ENCODE measurements at regions not wholly inside any gene's neighbourhood (a gene's known extent, or its start where the extent isn't known, plus 50 kb on each side); places are given as distances from the start of the nearest gene placed in this dataset.
"Not testable (repeated sequence)": the region's sequence is repeated elsewhere in the genome, so short reads cannot be mapped to it uniquely, and the experiment has no call there.

DNA sequence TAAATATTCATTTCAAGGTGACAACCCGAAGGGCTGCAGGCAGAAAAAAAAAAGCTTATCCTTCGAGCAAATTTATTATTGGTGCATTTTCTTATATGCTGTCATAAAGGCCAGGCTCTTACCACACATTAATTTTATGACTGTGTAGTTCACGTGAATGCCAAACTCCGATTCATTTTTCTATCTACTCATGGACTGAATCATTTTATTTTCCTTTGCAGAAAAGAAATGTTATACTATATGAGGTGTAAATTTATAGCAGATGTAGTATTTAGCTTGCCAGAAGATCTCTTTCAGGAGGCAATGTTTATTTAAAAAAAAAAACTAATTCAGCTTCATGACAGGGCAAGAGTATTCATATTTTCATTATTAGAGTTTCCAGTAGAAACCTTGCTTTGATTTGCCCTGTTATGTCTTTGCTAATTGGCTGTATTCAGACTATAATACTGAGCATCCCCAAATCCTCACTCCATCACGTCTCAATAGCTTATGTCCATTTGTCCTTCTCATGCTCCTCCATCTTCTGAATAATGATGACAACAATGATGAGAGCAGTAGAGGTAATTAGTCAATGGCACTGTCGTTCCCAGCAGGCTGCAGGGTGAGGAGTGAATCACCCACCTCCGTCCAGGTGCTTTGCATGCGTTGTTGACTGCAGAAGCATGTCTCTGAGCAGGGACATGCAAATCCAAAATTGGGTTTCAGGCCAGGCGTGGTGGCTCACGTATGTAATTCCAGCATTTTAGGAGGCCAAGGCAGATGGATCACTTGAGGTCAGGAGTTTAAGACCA, 101.1 kb upstream of the RAB12 start:
- no peaks in the 10 kb centered on the region for H3K36me3 Mint-ChIP-seq
- no peak for DNase-seq
- ATAC-seq (replicated peaks) = no peak
- peaks cover 0 to 2% of the 10 kb centered on the region in 2 donors for H3K9me3 Mint-ChIP-seq
- H3K27ac Mint-ChIP-seq = no peak overlapping the region
- peaks cover 5 to 10% of the 10 kb centered on the region in 2 donors for H3K27me3 Mint-ChIP-seq
- H3K4me1 Mint-ChIP-seq = no peaks in the 10 kb centered on the region
- H3K4me3 Mint-ChIP-seq = no peak overlapping the region

GRCh38 chr18:8513249-8513648, 96.0 kb upstream of the RAB12 start:
- ATAC-seq (replicated peaks) (no peak), DNase-seq (no peak)
- Mint-ChIP-seq H3K4me3 (no peak overlapping the region), H3K4me1 (no peaks in the 10 kb centered on the region), H3K9me3 (no peaks in the 10 kb centered on the region), H3K36me3 (no peaks in the 10 kb centered on the region), H3K27me3 (peaks cover 3 to 11% of the 10 kb centered on the region in 2 donors), H3K27ac (no peak overlapping the region)

DNA sequence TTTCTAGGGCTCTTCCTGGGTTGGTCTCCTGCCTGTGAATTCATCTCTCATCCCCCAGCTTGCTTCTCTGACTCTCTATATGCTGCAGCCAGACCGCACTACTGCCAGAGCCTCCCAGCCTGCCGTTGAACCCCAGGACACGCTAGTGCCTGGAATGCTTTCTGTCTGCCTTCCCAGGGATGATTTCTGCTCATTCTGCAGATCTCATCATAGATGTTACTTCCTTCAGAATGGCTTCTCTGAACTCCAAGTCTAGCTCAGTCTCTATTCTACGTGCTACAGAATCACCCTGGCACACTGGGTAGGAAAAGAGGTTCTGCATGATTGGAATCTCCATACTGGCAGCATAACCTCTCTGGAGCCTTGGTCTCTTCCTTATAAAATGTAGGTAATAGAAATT, 94.8 kb upstream of the RAB12 start:
- Mint-ChIP-seq H3K4me3 (no peak overlapping the region), H3K36me3 (no peaks in the 10 kb centered on the region), H3K4me1 (no peaks in the 10 kb centered on the region), H3K27me3 (peaks cover 0 to 11% of the 10 kb centered on the region in 2 donors), H3K27ac (no peak overlapping the region), H3K9me3 (no peaks in the 10 kb centered on the region)
- DNase-seq = no peak
- no peak for ATAC-seq (replicated peaks)

DNA sequence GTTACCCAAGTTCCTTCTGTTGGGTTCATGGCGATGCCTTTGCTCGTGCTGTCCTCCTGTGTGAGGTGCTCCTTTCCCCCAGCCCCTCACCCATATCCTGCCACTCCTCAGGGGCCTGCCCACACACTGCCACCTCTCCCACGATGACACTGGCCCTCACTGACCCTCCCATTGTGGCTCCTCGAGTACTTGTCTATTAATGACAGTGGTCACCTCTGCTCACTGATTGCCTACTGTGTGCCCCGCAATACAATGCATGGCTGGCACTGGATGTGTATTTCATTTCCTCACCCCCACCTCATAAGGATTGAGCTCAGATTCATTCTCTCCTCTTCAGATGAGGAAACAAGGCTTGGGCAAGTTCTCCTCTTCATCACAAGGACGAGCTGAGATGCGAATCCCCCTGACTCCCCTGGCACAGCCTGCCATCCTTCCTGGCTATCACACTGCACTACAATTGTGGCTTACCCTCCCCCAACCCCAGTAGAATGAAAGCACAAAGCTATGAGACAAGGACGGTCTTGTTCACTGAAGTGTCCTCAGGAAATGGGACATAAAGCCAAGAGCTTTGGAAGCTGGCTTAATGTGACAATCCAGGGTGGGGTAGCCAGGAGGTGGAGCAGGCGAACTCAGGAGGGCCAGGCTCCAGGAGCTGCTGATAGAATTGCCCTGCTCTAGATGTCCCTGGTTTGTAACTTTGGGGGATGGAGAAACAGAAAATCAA, 93.9 kb upstream of the RAB12 start:
- DNase-seq (no peak), ATAC-seq (replicated peaks) (no peak)
- H3K27me3 Mint-ChIP-seq = peaks cover 0 to 13% of the 10 kb centered on the region in 2 donors
- H3K36me3 Mint-ChIP-seq = no peaks in the 10 kb centered on the region
- H3K4me1 Mint-ChIP-seq = no peaks in the 10 kb centered on the region
- peaks cover under 1 to 1% of the 10 kb centered on the region in 2 donors for H3K9me3 Mint-ChIP-seq
- no peak overlapping the region for H3K27ac Mint-ChIP-seq
- H3K4me3 Mint-ChIP-seq = no peak overlapping the region

DNA sequence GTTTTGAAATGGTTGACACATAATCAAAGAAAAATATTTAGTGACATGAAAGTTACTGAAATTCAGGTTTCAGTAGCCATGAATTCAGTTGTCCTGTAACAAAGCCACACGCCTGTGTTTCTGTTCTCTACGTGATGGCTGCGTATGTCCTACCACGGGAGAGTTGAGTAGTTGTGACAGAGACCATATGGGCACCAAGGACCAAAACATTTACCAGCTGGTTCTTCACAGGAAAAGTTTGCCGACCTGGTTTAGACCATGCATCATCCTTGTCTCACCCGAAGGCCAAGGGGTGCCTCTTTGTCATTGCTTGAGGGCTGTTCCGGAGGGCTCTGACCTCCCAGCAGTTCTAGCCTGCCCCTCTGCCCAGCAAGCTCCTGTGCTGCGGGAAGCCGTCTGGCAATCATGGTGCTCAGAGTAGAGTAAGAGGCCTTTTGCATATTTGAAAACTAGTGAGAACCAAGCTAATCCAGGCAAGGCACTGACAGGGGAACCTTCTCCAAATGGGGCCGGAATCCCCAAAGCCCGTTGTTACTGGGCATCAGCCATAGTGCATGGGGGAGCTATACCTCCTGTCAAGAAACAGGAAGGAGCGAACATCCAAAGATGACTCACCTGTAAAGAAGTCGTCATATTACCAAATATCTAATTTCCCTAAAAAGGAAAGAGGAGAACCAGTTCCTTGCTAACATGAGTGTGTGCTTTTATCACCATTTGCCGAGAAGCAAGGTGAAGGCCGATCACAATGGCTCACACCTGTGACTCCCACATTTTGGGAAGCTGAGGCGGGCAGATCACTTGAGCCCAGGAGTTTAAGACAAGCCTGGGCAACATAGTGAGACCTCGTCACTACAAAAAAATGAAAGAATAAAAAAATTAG, 92.6 kb upstream of the RAB12 start:
- Mint-ChIP-seq H3K36me3 (no peaks in the 10 kb centered on the region), H3K4me3 (no peak overlapping the region), H3K27me3 (peaks cover 0 to 15% of the 10 kb centered on the region in 2 donors), H3K9me3 (peaks cover 4 to 11% of the 10 kb centered on the region in 2 donors), H3K27ac (no peak overlapping the region), H3K4me1 (no peaks in the 10 kb centered on the region)
- ATAC-seq (replicated peaks) (no peak), DNase-seq (no peak)

- ATAC-seq (replicated peaks) = no peak
- H3K27ac Mint-ChIP-seq = no peak overlapping the region
These were observed 92.0 kb upstream of the RAB12 start for GRCh38 chr18:8517276-8517675.

DNA sequence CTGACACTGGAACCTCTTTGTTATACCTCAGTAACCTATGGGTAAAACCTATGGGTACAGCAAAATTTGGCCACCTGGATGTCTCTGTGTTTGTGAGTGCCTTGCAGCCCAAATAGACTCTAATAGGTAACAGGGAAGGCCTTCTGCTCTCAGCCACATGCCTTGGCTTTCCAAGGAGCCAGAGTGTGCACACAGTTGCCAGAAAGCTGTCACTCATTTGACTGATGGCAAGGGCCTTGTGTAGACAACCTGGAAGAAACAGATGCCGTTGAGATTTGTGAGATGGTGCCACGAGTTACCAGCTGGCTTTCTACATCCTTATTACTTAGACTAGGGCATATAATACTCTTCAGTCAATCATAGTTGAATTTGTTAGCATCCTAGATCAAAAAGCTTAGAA, 90.1 kb upstream of the RAB12 start:
- no peaks in the 10 kb centered on the region for H3K4me1 Mint-ChIP-seq
- ATAC-seq (replicated peaks) (no peak), DNase-seq (no peak)
- no peak overlapping the region for H3K4me3 Mint-ChIP-seq
- H3K27me3 Mint-ChIP-seq = peaks cover 9 to 27% of the 10 kb centered on the region in 2 donors
- H3K36me3 Mint-ChIP-seq = no peaks in the 10 kb centered on the region
- no peak overlapping the region for H3K27ac Mint-ChIP-seq
- peaks cover 4 to 11% of the 10 kb centered on the region in 2 donors for H3K9me3 Mint-ChIP-seq

More at GRCh38 chr18:8517276-8517675, 92.0 kb upstream of the RAB12 start:
- Mint-ChIP-seq H3K4me3 (no peak overlapping the region), H3K27me3 (peaks cover 0 to 15% of the 10 kb centered on the region in 2 donors), H3K9me3 (peaks cover 4 to 11% of the 10 kb centered on the region in 2 donors), H3K4me1 (no peaks in the 10 kb centered on the region), H3K36me3 (no peaks in the 10 kb centered on the region)
- no peak for DNase-seq

- no peak overlapping the region for H3K4me3 Mint-ChIP-seq
- H3K9me3 Mint-ChIP-seq = peaks cover 4 to 11% of the 10 kb centered on the region in 2 donors
- ATAC-seq (replicated peaks) (no peak), DNase-seq (no peak)
- H3K27me3 Mint-ChIP-seq = peaks cover 19 to 26% of the 10 kb centered on the region in 2 donors
- H3K27ac Mint-ChIP-seq = no peak overlapping the region
- H3K4me1 Mint-ChIP-seq = no peaks in the 10 kb centered on the region
- no peaks in the 10 kb centered on the region for H3K36me3 Mint-ChIP-seq
These were observed 89.0 kb upstream of the RAB12 start for GRCh38 chr18:8520266-8520665.

GRCh38 chr18:8522756-8523155, 86.5 kb upstream of the RAB12 start:
- H3K27ac Mint-ChIP-seq = no peak overlapping the region

DNA sequence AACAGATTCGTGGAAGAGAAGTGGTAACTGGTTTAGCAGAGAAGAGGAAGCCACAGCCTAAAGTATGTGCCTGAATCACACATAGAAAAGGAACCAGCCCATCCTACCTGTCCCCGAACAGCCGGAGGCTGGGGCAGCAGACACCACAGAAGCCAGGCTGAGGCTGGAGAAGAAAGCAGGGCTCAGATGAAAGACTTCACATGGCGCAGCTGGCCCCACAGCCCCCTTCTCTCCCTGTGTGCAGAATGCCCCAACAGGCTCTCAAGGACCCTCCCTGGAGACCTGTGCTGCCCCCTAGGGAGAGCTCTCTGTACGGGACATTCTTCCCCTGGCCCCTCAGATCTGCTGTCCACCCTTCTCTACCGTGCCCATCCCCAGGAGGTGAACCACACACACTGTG, 83.5 kb upstream of the RAB12 start:
- Mint-ChIP-seq H3K27ac (no peak overlapping the region), H3K36me3 (peaks cover 0 to 1% of the 10 kb centered on the region in 2 donors), H3K4me1 (peaks cover 7 to 10% of the 10 kb centered on the region in 2 donors), H3K27me3 (peaks cover 30 to 32% of the 10 kb centered on the region in 2 donors), H3K9me3 (peaks cover 20 to 23% of the 10 kb centered on the region in 2 donors), H3K4me3 (no peak overlapping the region)
- no peak for DNase-seq
- ATAC-seq (replicated peaks) = peak; percentile 62 to 73

More at GRCh38 chr18:8522756-8523155, 86.5 kb upstream of the RAB12 start:
- H3K27me3 Mint-ChIP-seq = peaks cover 28 to 32% of the 10 kb centered on the region in 2 donors
- no peak for DNase-seq
- H3K4me1 Mint-ChIP-seq = peaks cover 7 to 10% of the 10 kb centered on the region in 2 donors
- no peak for ATAC-seq (replicated peaks)
- peaks cover 5 to 11% of the 10 kb centered on the region in 2 donors for H3K9me3 Mint-ChIP-seq
- H3K36me3 Mint-ChIP-seq = no peaks in the 10 kb centered on the region
- no peak overlapping the region for H3K4me3 Mint-ChIP-seq

DNA sequence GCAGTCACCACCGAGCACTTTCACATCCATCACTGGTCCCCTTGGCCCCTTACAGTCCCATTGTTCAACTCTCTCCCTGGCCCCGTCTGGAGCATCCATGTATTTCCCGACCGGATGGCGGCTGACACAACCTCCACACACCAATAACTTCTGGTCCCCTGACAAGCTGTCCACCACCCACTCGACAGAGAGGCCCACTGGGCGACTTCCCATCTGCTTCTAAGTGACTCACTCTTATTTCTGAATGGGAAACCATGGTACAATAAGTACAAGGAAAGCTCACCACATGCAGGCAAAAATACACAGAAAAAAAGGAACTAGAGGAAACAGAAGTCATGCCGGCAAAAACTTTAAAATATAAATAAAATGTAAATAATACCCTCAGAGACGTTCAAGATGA, 82.9 kb upstream of the RAB12 start:
- Mint-ChIP-seq H3K27me3 (peaks cover 30 to 36% of the 10 kb centered on the region in 2 donors), H3K4me3 (no peak overlapping the region), H3K27ac (no peak overlapping the region), H3K36me3 (peaks cover 4% of the 10 kb centered on the region in 2 donors), H3K4me1 (peaks cover 7 to 10% of the 10 kb centered on the region in 2 donors), H3K9me3 (peaks cover 23 to 24% of the 10 kb centered on the region in 2 donors)
- DNase-seq (no peak), ATAC-seq (replicated peaks) (no peak)

DNA sequence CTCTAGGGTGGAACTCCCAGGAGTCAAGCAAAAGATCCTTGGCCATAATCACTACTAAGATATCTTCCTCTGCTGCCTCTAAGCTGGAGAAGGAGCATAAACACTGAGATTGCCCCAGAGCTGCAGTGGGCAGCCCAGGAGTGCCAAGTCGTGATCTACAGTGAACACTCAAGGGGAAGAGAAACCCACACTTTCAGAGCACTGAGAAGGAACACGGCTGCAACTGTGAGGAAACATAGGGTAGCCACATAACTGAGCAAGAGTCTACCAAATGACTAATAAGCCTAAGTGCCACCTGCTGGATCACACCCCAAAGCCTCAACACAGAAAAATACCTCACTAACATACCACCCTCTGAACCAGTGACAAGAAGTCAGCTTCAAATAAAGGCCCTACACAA, 79.6 kb upstream of the RAB12 start:
- Mint-ChIP-seq H3K4me1 (peaks cover 7 to 10% of the 10 kb centered on the region in 2 donors), H3K27me3 (peaks cover 28 to 33% of the 10 kb centered on the region in 2 donors), H3K27ac (no peak overlapping the region), H3K9me3 (peaks cover 37 to 39% of the 10 kb centered on the region in 2 donors), H3K36me3 (peaks cover 10 to 11% of the 10 kb centered on the region in 2 donors), H3K4me3 (no peak overlapping the region)
- no peak for DNase-seq
- no peak for ATAC-seq (replicated peaks)

- H3K4me1 Mint-ChIP-seq; ATAC-seq (replicated peaks); H3K4me3 Mint-ChIP-seq; DNase-seq; H3K27ac Mint-ChIP-seq: not testable (repeated sequence)
- Mint-ChIP-seq H3K36me3 (peaks cover 10 to 11% of the 10 kb centered on the region in 2 donors), H3K27me3 (peaks cover 20% of the 10 kb centered on the region in 2 donors), H3K9me3 (peaks cover 37 to 39% of the 10 kb centered on the region in 2 donors)
These were observed 78.2 kb upstream of the RAB12 start for GRCh38 chr18:8531084-8531483.

DNA sequence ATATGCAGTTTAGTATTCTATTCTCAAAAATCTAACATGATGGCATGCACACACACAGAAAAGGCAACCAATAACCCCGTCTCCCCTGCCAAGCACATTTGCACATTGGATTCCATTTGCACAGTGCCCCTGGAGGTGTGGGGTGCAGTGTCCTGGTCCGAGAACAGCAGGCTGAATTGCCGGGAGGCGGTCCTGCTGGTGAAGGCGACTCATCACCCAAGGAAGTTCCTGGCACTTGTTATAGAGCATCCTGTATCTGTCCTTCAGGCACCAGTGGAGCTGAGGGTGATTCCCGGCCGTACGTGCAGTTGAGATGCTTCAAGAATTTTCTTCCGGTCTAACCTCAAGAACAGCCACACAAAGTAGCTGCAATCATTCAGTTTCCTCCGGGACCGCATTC, 73.0 kb upstream of the RAB12 start:
- no peak overlapping the region for H3K4me3 Mint-ChIP-seq
- no peak overlapping the region for H3K27ac Mint-ChIP-seq
- peaks cover 10 to 11% of the 10 kb centered on the region in 2 donors for H3K27me3 Mint-ChIP-seq
- no peak for ATAC-seq (replicated peaks)
- no peak for DNase-seq
- H3K4me1 Mint-ChIP-seq = no peaks in the 10 kb centered on the region
- H3K9me3 Mint-ChIP-seq = peaks cover 16% of the 10 kb centered on the region in 2 donors
- peaks cover 7 to 8% of the 10 kb centered on the region in 2 donors for H3K36me3 Mint-ChIP-seq
